Activated T-cell treated with anti-CD3 and anti-CD28 coated beads for 48 hours (primary cell): ENCODE measurements at regions not wholly inside any gene's neighbourhood (a gene's known extent, or its start where the extent isn't known, plus 50 kb on each side); places are given as distances from the start of the nearest gene placed in this dataset.

Source experiments
- DNase-seq: peaks from one replicate; pipeline ENCODE4 v3.0.0-alpha.2; 2020; ENCODE audit warnings: low read depth

DNA sequence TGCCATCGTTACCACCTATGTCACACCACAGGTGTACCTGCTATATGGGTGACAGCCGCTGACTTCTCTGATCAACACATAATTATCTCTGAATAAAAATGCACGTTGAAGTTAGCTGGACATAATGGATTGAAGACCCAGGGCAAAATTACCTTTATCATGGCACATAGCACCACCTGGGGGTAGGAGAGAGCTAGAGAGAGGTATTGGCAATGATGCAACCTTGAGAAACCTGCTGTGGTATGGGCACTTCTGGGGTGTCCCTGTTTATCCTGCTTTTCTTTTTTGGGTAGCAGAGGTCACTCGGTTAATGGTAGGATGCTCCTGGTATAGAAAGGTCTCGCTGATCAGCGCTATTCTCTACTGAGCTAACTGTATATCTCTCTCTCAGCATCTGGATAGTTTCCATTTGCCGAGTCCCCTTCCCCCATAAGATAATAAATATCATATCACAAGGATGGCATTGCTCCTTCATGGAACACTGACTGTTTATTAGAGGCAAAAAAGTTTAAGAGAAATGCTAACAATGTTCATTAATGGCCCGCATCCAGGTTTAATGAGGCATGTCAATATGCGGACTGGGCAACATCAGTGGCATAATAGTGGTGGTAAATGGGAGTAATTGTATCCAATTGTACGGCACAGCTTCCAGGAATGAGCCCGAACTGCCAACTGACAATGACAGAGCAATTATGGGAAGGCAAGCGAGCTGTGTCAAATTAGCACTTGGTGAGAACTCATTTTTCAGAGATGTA, 323.1 kb downstream of the TFEC start:
- no peak for DNase-seq

DNA sequence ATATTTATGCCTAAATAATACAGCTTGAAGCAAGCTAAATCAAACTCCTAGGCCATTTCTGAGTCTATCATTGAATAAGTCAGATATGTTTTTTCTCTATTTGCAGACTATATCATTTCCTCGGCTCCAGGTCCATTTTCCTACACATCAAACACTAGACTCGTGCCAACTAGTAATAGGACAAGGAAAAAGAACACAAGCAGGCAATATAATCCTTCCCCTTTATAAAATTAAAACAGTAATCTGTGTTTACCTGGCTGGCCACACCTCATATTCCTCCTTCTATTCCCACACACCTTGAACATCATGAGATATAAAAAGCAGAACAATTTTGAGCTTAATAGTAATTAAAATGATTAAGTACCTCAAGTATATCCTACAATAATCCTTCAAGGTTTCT, 325.7 kb downstream of the TFEC start:
- DNase-seq: no peak

DNA sequence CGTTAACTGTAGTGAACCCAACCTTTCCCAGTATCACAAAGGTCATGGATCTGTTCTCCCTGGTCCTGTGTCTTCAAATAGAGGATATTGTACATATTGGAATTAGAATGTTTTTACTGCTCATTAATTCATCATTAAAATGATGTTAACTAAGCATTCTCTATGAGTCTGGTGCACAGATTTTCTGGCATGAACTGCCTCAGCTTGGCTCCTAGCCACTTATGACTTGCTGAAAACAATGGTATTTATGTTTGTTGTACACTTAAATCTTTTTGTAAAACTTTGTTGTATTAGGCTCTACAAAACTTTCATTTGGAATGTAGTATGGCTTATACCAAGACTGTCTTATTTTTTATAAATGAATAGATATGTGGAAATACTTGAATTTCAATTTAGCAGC, 329.4 kb downstream of the TFEC start:
- DNase-seq: no peak

DNA sequence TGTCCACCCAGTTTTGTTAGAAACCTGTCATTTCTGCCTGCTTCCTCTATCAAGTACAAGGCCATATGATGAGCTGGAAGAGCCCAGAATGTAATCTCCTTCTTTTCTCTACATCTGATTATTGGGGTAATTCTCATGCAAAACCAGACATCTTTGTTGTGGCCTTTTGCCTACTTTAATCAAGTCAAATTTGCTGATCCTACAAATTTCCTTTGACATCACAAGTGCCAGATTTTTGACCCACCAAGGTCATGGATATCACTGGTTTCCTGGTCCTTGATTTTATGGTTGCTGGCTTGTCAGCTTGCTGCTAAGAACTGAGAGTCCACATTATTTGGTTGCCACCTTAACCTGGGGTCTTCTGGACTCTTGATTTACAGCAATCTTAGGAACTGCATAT, 336.1 kb downstream of the TFEC start:
- DNase-seq: no peak

DNA sequence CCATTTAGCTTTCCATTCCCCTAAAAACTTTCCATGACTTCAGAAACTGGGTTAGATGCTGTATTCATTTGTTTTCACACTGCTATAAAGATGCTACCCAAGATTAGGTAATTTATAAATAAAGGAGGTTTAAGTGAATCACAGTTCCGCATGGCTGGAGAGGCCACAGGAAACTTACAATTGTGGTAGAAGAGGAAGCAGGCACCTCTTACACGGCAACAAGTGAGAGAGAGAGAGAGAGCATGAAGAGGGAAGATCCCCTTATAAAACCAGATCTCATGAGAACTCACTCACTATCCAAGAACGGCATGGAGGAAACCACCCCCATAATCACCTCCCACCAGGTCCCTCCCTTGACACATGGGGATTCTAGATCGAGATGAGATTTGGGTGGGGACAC, 336.8 kb downstream of the TFEC start:
- no peak for DNase-seq

DNA sequence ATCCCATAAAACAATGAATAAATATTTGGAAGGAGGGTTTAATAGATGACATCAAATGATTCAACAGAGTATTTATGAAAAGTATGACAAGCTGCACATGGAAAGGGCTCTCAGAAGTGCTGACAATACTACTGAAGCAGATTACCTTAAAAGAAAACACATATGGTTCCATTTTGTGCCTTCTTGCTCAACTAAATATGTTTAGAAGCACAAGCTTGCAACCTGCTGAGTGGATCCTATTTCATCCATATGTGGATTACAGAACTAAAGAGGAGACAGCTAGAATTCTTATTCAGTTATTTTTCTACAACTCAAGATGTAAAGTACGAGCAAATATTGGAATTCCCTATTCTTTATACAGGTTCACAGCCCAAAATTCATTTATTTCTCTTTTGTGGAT, 340.6 kb downstream of the TFEC start:
- no peak for DNase-seq

DNA sequence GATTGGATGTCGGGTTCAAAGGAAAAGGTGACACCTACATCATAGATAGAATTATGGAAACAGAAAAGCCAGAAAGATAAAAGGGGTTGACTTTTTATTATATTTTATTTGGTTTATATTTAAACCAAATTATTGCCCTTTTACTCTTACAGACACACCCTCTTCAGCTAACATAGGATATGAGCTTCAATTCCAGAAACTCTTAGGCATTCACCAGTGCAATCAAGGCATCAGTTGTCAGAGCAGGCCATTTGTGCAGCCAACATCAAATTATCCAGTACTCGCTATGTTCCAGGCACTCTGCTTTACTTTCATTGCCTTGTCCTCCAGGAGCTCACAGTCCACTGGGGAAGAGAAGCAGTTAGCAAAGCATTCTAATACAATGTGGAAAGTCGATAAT, 347.5 kb downstream of the TFEC start:
- DNase-seq: no peak

DNA sequence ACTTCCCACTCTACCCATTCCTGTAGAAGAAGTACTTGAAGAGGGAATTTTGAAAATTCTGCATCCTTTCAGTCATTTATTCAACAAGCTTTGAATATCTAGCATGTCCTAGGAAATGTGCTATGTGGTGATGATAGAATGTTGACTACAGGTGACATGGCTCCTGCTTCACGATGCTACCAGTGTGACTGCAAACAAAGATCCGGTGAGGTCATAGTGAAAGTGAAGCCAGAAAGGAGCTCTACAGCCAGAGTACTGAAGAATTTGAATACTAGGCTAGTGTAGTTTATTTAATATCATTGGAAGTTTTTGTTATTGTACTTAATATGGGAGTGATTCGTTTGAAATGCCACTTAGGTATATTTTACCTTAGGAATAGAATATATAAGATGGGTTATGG, 348.1 kb downstream of the TFEC start:
- DNase-seq: no peak

DNA sequence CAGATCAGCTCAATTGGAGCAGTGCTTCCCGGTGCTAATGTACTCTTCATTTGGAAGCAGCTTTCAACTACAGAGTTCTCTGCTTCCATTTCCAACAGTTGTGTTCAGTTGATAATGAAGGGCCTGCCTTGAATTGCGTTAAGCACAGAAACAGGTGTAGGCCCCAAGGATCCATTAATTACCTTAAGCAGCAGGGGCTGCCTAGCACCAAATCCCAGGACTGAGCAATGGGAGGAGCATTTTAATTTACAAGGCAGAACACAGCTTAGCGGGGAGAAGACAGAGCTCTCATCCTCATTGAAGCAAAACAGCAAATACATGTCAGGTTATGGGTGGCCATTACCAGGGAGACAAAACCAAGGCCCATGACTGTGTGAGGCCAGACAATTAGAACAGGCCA, 349.6 kb downstream of the TFEC start:
- DNase-seq: no peak

DNA sequence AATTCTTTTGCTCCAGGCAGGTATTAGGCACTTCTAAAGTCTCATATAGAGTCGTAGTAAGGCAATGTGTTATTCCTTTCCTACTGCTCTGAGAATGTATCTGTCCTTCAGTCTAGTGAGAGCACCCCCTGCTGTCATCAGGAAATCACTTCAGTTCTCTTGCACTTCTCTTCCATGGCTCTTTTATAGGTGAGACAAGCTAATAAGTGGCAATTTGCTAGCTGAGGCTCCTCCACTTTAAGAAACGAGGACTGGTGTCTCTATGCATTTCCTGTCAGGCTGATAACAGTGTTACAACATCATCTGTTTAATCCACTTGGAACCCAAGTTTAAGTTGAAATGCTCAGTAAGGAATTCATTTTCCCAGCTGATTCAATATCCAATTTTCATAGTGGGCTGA, 350.6 kb downstream of the TFEC start:
- DNase-seq: no peak

DNA sequence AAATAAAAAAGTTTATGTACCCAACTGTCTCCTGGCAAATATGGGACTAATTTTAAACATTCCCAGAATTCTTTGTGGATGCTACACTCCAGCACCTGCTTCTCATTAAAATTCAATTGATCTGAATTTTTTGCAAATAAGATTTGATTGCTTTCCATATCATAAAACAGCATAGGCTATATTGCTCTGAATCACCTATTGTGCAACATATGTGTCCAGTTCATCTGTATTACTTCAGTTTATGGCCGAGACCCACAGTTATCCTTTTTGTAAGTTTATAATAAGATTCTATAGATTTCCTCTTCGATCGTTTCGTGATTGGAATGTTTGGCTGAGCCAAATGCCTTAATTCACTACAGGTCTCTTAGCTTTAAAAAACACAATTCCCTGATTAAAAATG, 351.1 kb downstream of the TFEC start:
- no peak for DNase-seq

DNA sequence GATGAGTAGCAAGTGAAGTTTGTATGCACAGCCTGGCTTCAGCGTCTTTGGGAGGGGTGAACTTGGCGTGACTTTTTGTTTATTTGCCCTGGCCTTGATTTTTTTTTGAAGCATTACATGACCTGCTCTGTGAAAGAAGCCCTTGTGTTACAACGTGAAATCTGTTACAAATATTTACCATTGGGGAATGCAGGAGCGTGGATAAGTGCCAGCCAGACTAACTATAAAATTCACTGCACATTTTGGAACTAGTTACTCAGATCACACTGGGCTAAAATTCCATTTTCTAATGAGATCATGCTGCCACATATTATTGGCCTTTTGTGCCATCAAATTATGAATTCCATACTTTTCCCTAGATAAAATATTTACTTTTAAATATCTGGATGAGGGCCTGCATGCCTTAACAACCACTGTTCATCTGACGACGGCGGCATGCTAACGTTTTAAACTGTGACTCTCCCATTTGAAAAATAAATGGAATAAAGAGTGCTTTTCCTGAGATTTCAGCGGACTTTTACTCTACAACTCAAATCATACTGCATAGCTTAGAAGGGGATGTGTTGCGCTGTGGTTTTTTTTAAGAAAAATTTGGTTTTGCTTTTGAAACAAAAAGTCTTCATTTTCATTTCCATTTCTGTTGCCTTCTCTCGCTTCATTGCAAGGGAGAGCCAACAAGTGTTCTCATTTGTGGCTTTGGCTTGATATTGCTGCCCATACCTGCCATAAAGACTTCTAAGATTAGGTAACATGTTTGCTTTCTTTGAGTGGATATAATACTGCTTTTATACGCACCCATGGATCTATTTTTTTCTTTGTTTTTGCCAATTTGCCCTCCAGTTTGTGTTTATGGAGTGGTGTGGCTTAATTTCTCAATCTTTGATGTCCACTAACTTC, 352.2 kb downstream of the TFEC start:
- no peak for DNase-seq

DNA sequence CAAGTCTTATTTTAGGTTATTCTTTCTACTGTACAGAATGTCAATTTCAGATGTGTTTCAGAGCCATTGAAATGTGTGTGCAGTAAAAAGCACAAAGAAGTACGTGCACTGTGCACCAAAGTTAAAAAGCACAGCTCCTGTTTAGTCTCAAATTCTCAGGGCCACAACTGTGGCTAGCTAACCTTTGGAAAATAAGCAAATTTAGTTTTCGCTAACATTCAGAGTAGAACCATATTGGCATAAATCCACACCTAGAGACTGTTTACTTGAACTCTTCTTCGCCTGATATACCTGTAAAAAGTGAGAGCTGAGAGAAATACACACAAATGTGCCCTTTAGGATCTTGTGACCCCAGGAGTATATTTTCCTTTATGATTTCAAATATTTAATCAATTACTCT, 353.9 kb downstream of the TFEC start:
- no peak for DNase-seq

DNA sequence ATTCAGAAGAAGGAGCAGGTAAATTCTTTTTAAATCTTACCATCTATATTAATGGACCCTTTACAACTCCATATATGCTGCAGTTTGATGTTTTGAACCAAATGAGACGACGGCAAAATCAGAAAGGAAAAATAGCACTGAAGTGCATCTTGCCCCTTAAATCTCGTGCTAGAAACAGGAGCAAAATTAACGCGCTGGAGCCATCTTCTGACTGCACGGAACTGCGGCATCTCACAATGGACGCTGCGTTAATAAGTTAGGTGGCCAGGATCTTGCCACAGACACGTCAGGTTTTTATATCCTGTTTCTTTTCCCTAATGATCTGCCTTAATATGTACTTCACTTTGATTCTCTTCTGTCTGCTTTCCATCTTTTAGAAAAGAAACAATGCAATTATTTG, 354.5 kb downstream of the TFEC start:
- DNase-seq: no peak

DNA sequence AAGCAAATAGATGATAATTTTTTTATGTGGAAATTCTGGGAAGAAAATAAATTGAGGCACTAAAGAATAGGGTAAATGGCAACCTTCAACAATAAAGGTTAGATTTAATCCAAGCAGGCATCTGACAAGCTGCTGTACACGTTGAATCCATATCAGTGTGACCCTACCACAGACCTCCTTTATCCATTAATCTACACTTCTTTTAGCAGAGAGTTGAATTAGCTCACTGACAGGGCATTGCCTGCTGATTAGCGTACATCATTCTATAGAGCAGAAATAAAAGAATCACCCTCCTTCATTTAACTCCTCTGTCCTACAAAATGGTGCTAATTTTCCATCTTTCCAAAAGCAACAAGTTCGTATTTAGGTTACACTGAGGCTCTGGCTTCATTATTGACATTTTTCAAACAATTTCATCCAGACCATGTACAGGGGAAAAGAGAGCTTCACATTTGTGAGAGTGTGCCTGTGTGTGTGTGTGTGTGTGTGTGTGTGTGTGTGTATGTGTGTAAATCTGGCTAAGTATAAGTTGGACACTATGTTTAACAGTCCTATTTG, 356.0 kb downstream of the TFEC start:
- no peak for DNase-seq

DNA sequence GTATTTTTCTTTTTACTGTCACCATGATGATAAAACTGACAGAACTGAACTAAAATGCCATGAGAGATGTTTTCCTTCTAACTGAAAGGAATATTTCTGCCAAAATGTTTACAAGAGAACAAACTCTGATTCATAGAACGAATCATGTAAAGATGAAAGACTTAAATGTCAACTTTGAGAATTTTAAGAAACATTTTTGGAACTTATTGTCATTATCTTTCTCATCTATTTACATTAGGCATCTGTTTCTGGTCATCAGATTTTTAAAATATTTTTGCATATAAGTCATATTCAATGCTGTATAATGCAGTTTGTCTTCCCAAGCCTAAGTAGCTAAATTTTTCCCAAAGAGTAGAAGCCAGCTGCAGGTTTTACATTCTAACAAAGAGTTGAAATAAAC, 358.5 kb downstream of the TFEC start:
- DNase-seq: no peak

DNA sequence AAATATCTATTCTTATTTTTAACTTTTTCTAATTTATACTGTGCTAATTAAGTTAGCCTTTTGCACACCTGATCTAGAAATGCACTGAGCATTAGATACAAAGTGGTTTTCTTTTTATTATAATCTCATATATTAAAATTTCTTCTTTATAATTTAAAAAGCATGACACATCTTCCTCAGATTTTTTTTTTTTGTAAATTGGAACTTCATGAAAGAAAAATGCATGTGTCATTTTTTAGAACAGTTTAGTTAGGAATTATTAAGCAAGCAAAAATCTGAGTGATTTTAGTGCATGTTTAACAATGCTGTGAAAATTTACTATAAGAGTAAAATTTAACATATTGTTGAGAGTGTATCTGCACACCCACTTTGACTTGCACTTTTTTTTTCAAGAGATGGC, 367.9 kb downstream of the TFEC start:
- no peak for DNase-seq

DNA sequence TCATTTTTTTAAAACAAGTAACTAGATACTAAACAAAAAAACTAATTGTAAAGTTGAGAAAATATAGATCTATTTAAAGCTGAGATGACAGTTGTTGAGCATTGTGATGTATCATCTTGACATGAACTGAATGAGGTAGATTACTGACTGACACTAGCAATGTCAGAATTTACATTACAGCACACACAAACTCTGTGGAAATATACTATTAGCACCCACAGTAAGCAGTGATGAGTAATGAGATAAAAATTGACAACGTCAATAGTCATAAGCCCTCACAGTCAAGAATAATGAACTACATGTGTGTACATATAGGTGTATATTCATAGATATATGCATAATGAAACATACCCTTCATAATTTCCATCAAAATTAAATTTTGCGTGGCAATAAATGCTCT, 368.4 kb downstream of the TFEC start:
- DNase-seq: no peak

DNA sequence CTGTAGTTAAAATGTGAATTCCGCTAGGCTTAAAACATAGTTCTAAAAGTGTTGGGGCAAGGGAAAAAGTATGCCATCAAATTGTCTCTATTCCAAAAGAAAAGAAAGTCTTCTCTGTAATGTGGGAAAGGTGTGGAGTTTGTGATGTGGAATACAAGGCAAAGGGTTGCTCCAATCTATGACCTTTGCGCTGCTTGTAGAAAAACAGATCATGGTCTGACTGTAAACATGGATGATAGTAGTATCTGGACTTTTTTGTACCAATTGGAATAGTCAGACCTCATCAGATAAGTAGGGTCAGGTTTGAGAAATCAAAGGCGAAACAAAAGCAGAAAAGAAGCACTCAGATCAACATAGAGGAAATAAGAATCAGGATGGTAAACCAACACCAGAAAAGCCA, 372.3 kb downstream of the TFEC start:
- no peak for DNase-seq

DNA sequence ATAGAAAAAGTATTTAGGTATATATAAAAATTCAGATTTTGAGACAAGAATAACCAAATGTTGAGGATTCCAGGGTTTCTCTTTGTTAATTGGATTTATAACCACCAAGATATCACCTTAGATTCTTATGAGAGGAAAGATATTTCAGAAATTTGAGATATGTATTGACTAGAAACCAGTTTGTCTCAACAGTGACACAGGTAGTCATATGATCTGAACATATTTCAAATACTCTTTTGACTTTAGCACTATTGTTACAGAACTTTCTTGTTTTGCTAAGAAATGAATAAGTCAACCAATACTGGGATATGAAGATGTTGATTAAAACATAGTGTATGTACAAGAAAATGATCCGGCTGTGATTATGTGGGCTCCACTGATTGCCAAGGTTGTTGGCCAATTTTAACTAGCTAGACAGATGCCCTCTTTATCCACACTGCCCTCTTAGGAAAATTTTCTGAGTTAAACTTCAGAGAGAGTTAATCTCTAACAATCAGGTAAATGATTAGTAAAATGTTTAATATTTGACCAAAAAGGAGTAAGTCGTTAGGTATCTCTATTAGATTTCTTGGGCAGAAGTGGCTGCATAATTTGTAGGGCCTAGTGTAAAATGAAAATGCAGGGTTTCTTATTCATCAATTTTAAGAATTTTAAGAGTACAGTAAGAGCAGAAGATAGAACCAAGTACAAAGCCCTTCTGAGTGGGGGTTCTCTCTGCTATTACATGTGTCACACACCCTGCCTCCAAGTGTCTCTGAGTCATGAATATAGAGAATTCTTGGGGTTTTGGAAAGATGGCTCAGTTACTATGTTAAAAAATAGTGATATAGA, 376.0 kb downstream of the TFEC start:
- no peak for DNase-seq

DNA sequence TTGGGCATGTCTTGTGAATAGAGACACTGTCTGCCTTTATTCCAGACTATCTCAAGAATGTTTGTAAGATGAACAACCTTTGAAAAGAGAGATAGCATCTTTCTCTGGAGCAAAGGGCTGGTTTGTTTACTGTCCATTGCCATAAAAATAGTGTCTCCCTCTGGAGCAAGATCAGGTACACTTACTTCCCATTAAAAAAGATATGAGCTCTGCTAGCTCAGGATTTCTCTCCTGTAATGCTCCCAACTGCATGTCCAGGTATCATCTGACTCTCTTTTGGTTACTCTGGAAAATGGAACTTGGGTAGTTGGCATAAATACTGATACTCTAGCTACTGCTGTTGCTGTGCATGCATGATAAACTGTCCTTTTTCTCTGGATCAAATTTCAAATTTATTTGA, 381.1 kb downstream of the TFEC start:
- no peak for DNase-seq

DNA sequence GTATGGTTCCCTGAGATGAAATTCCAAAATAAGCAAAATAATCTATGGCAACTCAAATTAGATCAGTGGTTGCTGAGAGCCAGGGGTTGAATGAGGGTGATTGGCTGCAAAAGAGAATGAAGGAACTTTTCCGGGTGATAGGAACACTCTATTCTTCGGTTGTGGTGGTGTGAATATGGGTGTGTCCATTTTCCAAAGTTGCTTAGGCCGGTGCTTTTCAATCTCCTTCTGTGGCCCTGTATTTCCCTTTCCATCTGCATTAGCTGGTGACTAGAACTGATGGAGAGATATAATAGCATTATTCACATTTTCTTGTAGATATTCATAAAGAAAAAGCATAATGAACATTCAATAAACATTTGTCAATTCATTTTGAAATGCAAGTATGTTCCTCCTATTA, 382.9 kb downstream of the TFEC start:
- no peak for DNase-seq
